GM12872 (cell line): ENCODE measurements at regions not wholly inside any gene's neighbourhood (a gene's known extent, or its start where the extent isn't known, plus 50 kb on each side); places are given as distances from the start of the nearest gene placed in this dataset.

ENCODE experiments used
- TF ChIP-seq, protein P1 (sequence below): IDR thresholded peaks from 3 replicates; pipeline ENCODE4 v1.5.1; 2011; ENCODE audit warnings: low read depth, mild to moderate bottlenecking, low read length, moderate library complexity; ENCODE audit not compliant: insufficient read depth

DNA sequence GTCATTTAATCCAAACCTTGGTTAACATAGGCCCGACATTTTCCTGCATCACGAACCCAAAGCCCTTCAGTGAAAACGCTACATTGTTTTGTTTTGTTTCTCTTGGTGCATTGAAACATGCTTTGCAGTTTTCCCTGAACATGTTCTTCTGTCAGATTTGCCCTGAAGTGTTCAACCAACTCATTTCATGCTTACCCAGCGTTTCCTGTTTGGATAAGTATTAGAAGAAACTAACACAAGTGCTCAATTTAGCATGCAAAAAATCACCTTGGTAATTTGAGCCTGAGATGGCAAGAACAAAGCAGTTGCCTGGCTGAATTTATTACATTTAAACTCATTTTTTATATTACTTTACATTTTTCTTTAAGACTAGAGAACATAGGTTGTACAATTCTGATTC, 160.1 kb upstream of the VCX3A start:
- TF ChIP-seq, protein P1, sequence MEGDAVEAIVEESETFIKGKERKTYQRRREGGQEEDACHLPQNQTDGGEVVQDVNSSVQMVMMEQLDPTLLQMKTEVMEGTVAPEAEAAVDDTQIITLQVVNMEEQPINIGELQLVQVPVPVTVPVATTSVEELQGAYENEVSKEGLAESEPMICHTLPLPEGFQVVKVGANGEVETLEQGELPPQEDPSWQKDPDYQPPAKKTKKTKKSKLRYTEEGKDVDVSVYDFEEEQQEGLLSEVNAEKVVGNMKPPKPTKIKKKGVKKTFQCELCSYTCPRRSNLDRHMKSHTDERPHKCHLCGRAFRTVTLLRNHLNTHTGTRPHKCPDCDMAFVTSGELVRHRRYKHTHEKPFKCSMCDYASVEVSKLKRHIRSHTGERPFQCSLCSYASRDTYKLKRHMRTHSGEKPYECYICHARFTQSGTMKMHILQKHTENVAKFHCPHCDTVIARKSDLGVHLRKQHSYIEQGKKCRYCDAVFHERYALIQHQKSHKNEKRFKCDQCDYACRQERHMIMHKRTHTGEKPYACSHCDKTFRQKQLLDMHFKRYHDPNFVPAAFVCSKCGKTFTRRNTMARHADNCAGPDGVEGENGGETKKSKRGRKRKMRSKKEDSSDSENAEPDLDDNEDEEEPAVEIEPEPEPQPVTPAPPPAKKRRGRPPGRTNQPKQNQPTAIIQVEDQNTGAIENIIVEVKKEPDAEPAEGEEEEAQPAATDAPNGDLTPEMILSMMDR: no peak

DNA sequence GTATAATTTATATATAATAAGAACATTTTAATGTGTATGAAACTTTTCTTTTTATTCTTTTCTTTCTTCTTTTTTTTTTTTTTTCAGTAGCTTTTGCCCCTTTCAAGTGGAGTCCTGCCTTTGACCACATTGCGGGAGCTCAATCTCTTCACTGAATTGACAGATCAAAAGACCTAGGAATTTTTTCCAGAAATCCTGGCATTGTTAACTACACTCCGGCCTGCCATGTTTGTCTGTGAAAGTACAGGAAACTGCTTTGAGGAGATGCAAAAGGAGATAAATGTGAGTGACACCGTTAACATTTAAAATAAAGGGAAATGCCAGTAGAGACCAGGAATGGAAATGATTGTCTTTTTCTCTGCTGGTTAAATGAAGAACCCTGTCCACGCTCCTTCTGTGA, 159.3 kb upstream of the VCX3A start:
- TF ChIP-seq, protein P1: no peak

DNA sequence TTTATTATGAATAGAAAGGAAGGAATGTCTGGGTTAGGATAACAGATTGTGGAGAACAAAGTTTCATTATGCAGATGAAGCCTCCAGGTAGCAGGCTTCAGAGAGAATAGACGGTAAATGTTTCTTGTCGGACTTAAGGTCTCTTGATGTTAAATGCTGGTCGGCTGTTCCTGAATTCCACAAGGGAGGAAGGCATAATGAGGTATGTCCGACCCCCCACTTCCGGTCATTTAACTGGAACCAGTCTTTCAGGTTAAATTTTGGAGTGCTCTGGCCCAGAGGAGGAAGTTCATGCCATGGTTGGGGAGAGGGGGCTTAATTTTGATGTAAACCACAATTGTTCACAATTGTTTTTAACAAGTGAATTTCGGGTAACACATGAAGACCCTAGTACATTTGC, 158.1 kb upstream of the VCX3A start:
- TF ChIP-seq, protein P1: no peak

DNA sequence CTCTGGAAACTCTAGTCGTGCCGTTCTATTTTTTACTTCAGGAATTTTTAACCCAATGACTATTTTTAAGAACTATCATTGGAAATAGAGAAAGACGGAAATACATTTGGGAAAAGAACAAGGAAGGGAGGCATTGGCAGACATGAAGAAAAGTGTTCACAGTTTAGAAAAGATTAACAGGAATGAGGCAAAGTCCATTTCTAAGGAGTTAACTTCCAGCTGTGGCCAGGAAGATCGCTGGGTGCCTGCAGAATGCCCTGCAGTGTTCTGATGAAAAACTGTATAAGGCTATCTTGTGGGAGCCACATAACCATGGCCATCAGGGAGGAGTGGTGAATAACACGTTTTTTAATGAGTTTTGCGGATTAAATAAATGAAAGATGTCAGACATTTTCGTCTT, 150.6 kb upstream of the VCX3A start:
- TF ChIP-seq, protein P1: no peak

DNA sequence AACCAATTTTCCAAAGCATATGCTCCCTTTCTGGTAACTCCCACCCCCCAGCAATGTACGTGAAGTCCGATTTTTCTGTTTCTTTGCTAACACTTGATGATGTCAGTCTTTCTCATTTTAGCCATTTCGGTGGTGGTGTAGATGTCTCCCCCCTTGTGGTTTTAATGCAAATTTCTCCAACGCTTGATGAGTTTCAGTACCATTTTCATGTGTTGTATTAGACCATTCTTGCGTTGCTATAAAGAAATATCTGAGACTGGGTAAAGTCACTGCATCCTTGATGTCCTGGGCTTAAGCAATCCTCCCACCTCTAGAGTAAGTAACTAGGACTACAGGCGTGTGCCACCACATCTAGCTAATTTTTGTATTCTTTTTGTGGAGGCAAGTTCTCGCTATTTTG, 148.4 kb upstream of the VCX3A start:
- TF ChIP-seq, protein P1: no peak

DNA sequence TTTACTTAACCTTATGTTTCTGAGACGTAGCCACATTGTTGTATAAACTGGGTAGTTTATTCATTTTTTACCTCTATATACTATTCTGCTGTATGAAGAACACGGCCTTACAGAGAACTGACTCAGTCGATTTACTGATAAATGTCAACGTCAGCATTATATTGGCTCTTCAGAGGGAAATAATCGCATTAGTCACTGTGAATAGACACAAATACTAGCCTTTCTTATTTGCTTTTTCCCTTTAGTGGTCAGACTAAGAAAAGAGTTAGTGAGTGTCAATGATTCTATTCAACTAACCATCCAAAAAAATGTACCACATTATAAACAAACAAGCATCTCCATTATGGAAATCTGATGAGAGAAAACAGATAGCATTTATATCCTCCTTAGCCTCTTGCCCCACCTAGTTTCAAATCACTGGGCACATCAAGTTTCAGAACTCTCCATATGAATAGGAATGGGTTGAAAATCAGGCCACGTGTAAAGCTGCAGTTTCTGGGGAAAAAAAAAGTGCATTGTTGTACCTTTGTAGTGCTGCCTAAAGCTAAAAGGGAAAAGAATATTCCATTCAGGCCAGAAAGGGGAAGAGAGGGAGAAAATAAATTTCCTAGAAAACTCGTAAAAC, 146.7 kb upstream of the VCX3A start:
- TF ChIP-seq, protein P1: no peak

DNA sequence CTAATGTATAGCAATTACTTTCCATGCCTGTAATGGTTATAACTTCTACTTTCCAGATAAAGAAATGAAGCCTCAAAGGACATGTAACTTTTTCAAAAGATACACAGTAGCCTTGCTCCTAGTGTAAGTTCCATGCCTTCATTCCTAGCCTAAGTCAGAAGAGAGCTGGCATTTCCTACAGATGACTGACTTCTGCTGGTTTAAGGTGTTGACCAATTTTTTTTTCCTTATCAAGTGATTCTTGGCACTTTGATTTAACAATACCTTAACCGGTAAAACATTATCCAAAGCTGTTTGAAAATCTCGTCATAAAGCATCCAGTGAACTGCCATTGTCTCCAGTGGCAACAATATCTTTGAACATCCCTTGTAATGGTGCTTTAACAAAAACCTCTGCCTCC, 145.1 kb upstream of the VCX3A start:
- TF ChIP-seq, protein P1: no peak

DNA sequence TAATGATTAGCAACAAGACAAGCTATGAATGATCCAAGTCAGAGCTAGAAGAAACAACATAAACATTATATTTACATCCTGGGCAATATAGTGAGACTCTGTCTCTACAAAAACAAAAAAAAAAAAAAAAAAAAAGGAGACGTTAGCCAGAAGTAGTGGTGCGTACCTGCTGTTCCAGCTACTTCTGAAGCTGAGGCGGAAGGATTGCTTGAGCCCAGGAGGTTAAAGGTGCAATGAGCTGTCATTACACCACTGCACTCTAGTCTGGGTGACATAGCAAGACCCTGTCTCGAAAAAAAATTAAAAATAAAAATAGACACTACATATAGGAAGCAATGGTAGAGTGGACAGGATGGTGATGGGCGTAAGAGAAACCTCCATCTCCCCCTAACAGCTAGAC, 144.6 kb upstream of the VCX3A start:
- TF ChIP-seq, protein P1: no peak
